H1 (cell line): ENCODE measurements at regions not wholly inside any gene's neighbourhood (a gene's known extent, or its start where the extent isn't known, plus 50 kb on each side); places are given as distances from the start of the nearest gene placed in this dataset.

Source experiments
- RBBP5 ChIP-seq: IDR thresholded peaks from 2 replicates; pipeline ENCODE4 v1.7.1; 2012; ENCODE audit warnings: low read depth, mild to moderate bottlenecking, inconsistent platforms, low read length, moderate library complexity, borderline replicate concordance
- RNF2 ChIP-seq: fragments of 200-900, 300-1000 bp; sonication (generic); IDR thresholded peaks from 2 replicates; pipeline ENCODE4 v1.7.1; 2016; ENCODE audit warnings: borderline replicate concordance, low read depth, mild to moderate bottlenecking, antibody characterized with exemption, low read length; ENCODE audit not compliant: poor library complexity, severe bottlenecking; ENCODE audit errors: missing control alignments

- no peak for TF ChIP-seq RNF2
- TF ChIP-seq RBBP5 = no peak
These were observed 2093.5 kb downstream of the LRRC4C start (continued) for GRCh38 chr11:39365809-39366436.
